ENCODE measurements at regions not wholly inside any gene's neighbourhood (a gene's known extent, or its start where the extent isn't known, plus 50 kb on each side); places are given as distances from the start of the nearest gene placed in this dataset.

GRCh38 chr13:26954976-26955375, 194.4 kb upstream of the GPR12 start:
- TF ChIP-seq POLR2A (IDR thresholded peaks at IDR 0.05; ENCODE audit: low read depth, low read length) (no peak), POLR2AphosphoS5 (IDR thresholded peaks at IDR 0.05; ENCODE audit: low read depth, low read length) (no peak)

Measured in GM12892 (cell line).